Skeletal muscle satellite cell (primary cell): ENCODE measurements at regions not wholly inside any gene's neighbourhood (a gene's known extent, or its start where the extent isn't known, plus 50 kb on each side); places are given as distances from the start of the nearest gene placed in this dataset.

Experiments
- H3K27me3 ChIP-seq: 2 replicates; pipeline ENCODE4 v1.7.0; 2013; ENCODE audit warnings: low read length; ENCODE audit not compliant: control insufficient read depth, insufficient read depth
- H3K36me3 ChIP-seq: 2 replicates; pipeline ENCODE4 v1.7.0; 2013; ENCODE audit warnings: mild to moderate bottlenecking, control low read depth, low read length; ENCODE audit not compliant: insufficient read depth
- H3K4me1 ChIP-seq: 2 replicates; pipeline ENCODE4 v1.7.0; 2013; ENCODE audit warnings: low read length; ENCODE audit not compliant: control insufficient read depth, insufficient read depth
- H3K4me2 ChIP-seq: 2 replicates; pipeline ENCODE4 v1.7.0; 2013; ENCODE audit warnings: mild to moderate bottlenecking, low read length
- H3K4me3 ChIP-seq: 2 replicates; pipeline ENCODE4 v1.7.0; 2013; ENCODE audit warnings: low read length
- H3K9ac ChIP-seq: 2 replicates; pipeline ENCODE4 v1.7.0; 2013; ENCODE audit warnings: mild to moderate bottlenecking, low read depth, low read length, moderate library complexity
- H3K9me3 ChIP-seq: replicated peaks from 2 replicates; pipeline ENCODE4 v1.7.0; 2013; ENCODE audit warnings: mild to moderate bottlenecking, control low read depth, low read length

- peaks cover 40% of the 10 kb centered on the region for H3K27me3 ChIP-seq
- peaks cover 9% of the 10 kb centered on the region for H3K4me1 ChIP-seq
- H3K4me2 ChIP-seq, result no peak overlapping the region
- H3K4me3 ChIP-seq, result no peak overlapping the region
- H3K36me3 ChIP-seq, result no peaks in the 10 kb centered on the region
- no peaks in the 10 kb centered on the region for H3K9me3 ChIP-seq
- H3K9ac ChIP-seq, result no peak overlapping the region
These were observed 68.2 kb downstream of the PSMG1 start for GRCh38 chr21:39114871-39115575.

GRCh38 chr21:39111931-39112550 is 71.2 kb downstream of the PSMG1 start:
- Histone ChIP-seq H3K9ac (no peak overlapping the region), H3K36me3 (no peaks in the 10 kb centered on the region), H3K4me2 (no peak overlapping the region), H3K27me3 (peaks cover 54% of the 10 kb centered on the region), H3K4me1 (peaks cover 9% of the 10 kb centered on the region), H3K4me3 (no peak overlapping the region), H3K9me3 (no peaks in the 10 kb centered on the region)

DNA sequence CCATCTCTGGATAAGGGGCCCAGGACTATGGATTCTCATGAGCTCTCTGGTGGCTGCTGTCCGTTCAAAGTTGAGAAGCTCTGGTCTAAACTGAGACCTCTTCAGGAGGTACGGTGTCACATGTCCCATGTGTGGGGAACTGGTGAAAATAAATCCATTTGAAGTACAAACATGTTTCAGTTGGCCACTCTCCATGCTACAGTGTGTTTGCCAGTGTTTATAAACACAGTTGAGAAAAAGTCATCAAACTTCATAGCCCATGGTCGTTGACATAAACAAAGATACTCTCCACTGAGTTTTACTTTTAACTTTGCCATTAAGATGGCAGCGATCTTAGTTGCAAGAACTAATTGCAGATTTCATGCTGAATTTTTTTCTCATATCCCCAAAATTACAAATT is 72.8 kb downstream of the PSMG1 start:
- Histone ChIP-seq H3K27me3 (peaks cover 55% of the 10 kb centered on the region), H3K9me3 (no peaks in the 10 kb centered on the region), H3K4me1 (peaks cover 9% of the 10 kb centered on the region), H3K36me3 (no peaks in the 10 kb centered on the region), H3K4me3 (no peak overlapping the region), H3K9ac (no peak overlapping the region), H3K4me2 (no peak overlapping the region)

DNA sequence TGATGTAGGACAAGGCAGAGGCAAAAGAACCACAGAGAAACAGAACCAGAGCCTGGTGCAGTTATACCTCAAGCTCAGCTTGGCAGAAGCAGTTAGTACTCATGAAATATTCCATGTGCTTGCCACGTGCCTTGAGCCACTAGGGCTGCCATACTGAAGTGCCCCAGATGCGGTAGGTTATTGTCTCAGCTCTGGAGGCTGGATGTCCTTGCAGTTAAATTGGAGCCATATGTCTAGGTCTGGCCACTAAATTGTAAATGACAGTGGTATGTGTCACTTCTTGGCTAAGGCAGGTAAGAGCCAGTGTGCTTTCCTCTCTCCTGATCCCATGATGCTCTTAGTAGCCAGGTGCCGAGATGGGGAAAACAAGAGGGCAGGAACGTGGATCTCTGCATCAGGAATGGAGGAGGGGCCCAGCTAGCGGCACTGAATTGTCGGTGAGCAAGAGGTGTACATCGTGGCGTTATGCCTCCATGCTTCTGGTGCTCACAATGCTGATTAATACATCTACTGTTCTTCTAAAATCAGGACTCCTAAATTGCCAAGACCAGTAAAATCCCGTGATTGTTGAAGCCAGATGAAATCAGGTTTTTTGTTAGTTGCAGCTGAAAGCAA is 73.5 kb downstream of the PSMG1 start:
- Histone ChIP-seq H3K9me3 (no peaks in the 10 kb centered on the region), H3K27me3 (peaks cover 60% of the 10 kb centered on the region), H3K4me1 (peaks cover 2% of the 10 kb centered on the region), H3K9ac (no peak overlapping the region), H3K36me3 (no peaks in the 10 kb centered on the region), H3K4me2 (no peak overlapping the region), H3K4me3 (no peak overlapping the region)

- Histone ChIP-seq H3K4me1 (no peaks in the 10 kb centered on the region), H3K36me3 (no peaks in the 10 kb centered on the region), H3K4me2 (no peak overlapping the region), H3K27me3 (peaks cover 59% of the 10 kb centered on the region), H3K9ac (no peak overlapping the region), H3K4me3 (no peak overlapping the region), H3K9me3 (no peaks in the 10 kb centered on the region)
These were observed 74.1 kb downstream of the PSMG1 start for GRCh38 chr21:39109163-39109530.

DNA sequence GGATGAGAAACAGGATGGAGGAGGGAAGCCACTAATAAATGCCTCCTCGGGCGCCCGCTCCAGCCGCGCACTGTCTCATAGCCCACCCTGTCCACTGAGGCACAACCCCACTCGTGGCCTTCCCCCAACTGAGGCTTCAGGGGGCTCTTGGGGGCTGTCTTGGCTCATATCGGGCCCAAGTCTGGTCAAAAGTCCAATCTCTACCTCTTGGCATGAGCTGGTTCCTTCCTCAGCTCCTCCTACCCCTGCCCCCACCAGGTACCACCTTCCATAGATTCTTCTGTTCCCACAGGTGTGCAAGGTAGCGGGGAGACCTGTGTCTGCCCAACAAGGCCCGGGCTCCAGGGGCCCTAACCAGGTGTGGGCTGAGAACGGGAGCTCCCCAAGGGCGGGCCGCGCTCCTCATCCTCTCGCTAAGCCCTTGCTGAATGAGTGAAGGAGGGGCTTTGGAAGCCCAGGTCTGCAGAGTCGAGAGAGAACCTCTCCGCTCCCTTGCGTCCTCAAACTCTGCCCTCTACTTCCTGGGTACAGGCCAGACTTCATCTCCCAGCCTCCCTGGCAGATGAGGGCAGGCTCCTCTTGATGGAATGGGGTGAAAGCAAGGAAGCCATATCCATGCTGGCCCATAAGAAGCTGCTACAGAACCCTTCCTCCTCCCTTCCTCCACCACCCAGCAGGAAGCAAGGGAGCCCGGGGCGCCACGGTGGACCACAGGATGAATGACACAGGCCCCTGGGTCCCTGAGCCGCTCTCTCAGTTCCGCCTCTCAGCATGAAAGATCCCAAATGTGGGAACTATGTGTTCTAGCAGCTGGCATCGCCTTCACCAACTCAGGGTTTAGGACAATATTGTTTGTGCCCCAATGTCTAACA is 74.7 kb downstream of the PSMG1 start:
- Histone ChIP-seq H3K4me1 (no peaks in the 10 kb centered on the region), H3K9ac (no peak overlapping the region), H3K4me2 (no peak overlapping the region), H3K27me3 (peaks cover 58% of the 10 kb centered on the region), H3K36me3 (no peaks in the 10 kb centered on the region), H3K9me3 (no peaks in the 10 kb centered on the region), H3K4me3 (no peak overlapping the region)

DNA sequence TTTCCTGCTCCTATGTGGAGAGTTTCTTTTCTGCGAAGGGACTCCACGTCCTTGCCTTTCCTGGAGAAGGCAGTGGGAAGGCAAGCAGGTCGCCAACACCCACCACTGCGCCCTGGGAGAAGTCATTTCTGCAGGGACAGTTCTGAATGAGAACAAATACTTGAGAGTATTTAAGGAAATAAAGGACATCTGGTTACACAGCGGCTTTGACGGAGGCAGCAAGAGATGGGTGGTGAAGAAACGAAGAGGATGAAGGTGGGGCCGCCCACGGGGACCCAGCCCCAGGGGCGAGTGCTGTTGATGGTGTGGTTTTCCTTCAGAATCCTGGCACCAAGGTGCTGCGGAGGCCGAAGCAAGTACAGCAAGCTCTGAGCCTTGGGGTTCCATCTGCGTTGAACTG is 75.5 kb downstream of the PSMG1 start:
- H3K27me3 ChIP-seq, result peaks cover 63% of the 10 kb centered on the region
- no peak overlapping the region for H3K9ac ChIP-seq
- H3K4me3 ChIP-seq, result no peak overlapping the region
- no peaks in the 10 kb centered on the region for H3K9me3 ChIP-seq
- H3K4me1 ChIP-seq, result no peaks in the 10 kb centered on the region
- no peaks in the 10 kb centered on the region for H3K36me3 ChIP-seq
- no peak overlapping the region for H3K4me2 ChIP-seq

DNA sequence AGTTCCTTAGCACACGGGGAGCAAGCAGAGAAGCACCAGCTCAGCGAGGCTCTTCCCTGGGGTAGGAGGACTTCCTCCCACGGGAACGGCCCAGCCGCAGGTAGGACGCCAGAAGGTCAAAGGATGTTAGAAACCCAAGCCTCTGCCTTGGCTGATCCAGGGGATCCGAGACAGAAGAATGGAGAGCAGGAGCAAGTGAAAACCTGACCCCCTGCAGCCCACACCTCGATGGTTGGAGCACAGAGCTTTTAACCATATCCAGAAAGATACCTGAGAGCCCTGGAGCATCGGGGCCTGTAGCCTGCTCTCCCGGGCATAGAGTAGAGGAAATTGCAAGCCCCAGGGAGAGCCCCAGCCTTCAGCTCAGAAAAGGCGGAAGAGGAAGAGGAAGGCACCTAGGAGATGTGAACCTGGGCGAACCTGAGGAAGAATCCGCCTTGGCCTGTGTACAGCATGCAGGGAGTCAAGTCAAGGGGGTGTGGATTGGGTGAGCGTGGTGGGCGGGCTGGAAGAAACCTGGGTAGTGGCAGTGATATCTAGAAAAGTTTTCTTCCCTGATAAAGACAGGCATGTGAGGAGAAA is 76.3 kb downstream of the PSMG1 start:
- Histone ChIP-seq H3K4me1 (no peaks in the 10 kb centered on the region), H3K4me2 (no peak overlapping the region), H3K9me3 (no peaks in the 10 kb centered on the region), H3K4me3 (no peak overlapping the region), H3K36me3 (no peaks in the 10 kb centered on the region), H3K27me3 (peaks cover 57% of the 10 kb centered on the region), H3K9ac (no peak overlapping the region)

DNA sequence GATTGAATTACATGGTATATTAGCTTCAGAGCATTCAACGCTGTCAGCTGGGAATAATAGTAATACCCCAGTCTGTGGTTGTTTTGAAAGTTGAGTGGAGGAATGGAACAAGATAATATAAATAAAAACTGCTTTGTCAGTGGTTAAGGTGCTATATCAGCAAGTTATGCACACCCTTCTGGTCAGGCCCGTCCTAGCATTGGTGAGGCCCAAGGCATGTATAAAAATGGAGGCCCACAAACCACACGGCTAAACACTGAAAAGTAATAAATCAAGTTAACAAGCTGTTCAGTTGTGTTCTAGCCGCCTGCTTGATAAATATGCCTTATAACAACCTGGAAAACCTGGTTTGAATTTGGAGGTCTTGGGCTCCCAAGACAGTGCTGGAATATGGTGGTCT is 77.4 kb downstream of the PSMG1 start:
- Histone ChIP-seq H3K4me2 (no peak overlapping the region), H3K9ac (no peak overlapping the region), H3K4me1 (no peaks in the 10 kb centered on the region), H3K9me3 (no peaks in the 10 kb centered on the region), H3K4me3 (no peak overlapping the region), H3K27me3 (peaks cover 61% of the 10 kb centered on the region), H3K36me3 (no peaks in the 10 kb centered on the region)

DNA sequence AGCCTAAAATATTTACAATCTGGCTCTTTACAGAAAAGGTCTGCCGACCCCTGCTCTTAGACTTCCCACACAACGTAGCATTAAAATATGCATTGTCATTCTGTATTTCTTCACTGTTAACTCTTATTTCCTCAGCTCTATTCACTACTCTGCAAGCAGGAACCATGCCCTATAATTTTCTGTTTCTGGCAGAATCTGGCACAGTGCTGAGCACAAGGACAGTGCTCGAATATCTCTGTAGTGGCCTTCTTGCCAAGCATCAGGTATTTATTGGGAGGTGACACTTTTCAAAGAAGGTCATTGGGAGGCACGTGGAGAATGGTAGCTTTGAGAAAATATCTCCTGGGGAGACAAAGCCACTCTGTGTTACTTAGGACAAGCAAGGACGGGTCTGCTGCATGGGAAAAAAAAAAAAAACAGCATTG is 77.9 kb downstream of the PSMG1 start:
- H3K9me3 ChIP-seq, result no peaks in the 10 kb centered on the region
- no peaks in the 10 kb centered on the region for H3K36me3 ChIP-seq
- H3K4me1 ChIP-seq, result no peaks in the 10 kb centered on the region
- peaks cover 60% of the 10 kb centered on the region for H3K27me3 ChIP-seq
- no peak overlapping the region for H3K9ac ChIP-seq
- H3K4me2 ChIP-seq, result no peak overlapping the region
- H3K4me3 ChIP-seq, result no peak overlapping the region

- Histone ChIP-seq H3K9me3 (no peaks in the 10 kb centered on the region), H3K4me2 (no peak overlapping the region), H3K4me3 (no peak overlapping the region), H3K4me1 (no peaks in the 10 kb centered on the region), H3K9ac (no peak overlapping the region), H3K36me3 (no peaks in the 10 kb centered on the region), H3K27me3 (peaks cover 58% of the 10 kb centered on the region)
These were observed 78.3 kb downstream of the PSMG1 start for GRCh38 chr21:39104911-39105310.
